Upper lobe of left lung (tissue), 6 donors: ENCODE measurements at regions not wholly inside any gene's neighbourhood (a gene's known extent, or its start where the extent isn't known, plus 50 kb on each side); places are given as distances from the start of the nearest gene placed in this dataset.
A peak's percentile ranks its signal among the peaks of the same experiment; 100 is the strongest.

Source experiments
- ATAC-seq, 2 donors: fragments of 200-7000 bp; cut with Tn5 transposase; one replicate each; pipeline ENCODE4 v1.9.1; 2022; ENCODE audit warnings: mild to moderate bottlenecking in 2 of 2, moderate library complexity in 2 of 2; ENCODE audit not compliant: low FRiP score in 2 of 2
- DNase-seq, 2 donors: peaks; one replicate each; pipeline ENCODE4 v3.0.0-alpha.2; 2019 to 2020
- H3K27ac ChIP-seq, 4 donors: fragments of 200-600 bp; sonication (generic); one replicate each; pipeline ENCODE4 v1.5.1; 2016 to 2019
- H3K27me3 ChIP-seq, 4 donors: fragments of 200-600 bp; sonication (generic); one replicate each; pipeline ENCODE4 v1.5.1; 2017 to 2019
- H3K36me3 ChIP-seq, 4 donors: fragments of 200-600 bp; sonication (generic); one replicate each; pipeline ENCODE4 v1.5.1; 2016 to 2019
- H3K4me1 ChIP-seq, 4 donors: fragments of 200-600 bp; sonication (generic); one replicate each; pipeline ENCODE4 v1.5.1; 2018 to 2019
- H3K4me3 ChIP-seq, 4 donors: fragments of 200-600 bp; sonication (generic); one replicate each; pipeline ENCODE4 v1.5.1; 2017 to 2019; ENCODE audit warnings: mild to moderate bottlenecking in 2 of 4, moderate library complexity in 1 of 4
- H3K9me3 ChIP-seq, 4 donors: fragments of 200-600 bp; sonication (generic); one replicate each; pipeline ENCODE4 v1.5.1; 2018 to 2019
- EP300 ChIP-seq, 4 donors: sonication (generic); formaldehyde crosslinking; IDR thresholded peaks; one replicate each; pipeline ENCODE4 v1.5.1; 2017; ENCODE audit warnings: antibody characterized with exemption in 4 of 4, control low read depth in 2 of 4
- POLR2A ChIP-seq, 4 donors: fragments of 450-650 bp; IDR thresholded peaks; one replicate each; pipeline ENCODE4 v1.5.1; 2016 to 2017; ENCODE audit warnings: antibody characterized with exemption in 4 of 4, mild to moderate bottlenecking in 2 of 4
- POLR2AphosphoS5 ChIP-seq, 2 donors: sonication (generic); formaldehyde crosslinking; IDR thresholded peaks; one replicate each; pipeline ENCODE4 v1.5.1; 2017; ENCODE audit warnings: antibody characterized with exemption in 2 of 2
- WGBS, 2 donors: methylation state at CpG; one replicate each; pipeline ENCODE4 v1.1.5; 2017 to 2018; 5-methylcytosine and 5-hydroxymethylcytosine counted together
- TF ChIP-seq, protein P1 (sequence below), 6 experiments: fragments of 450-650 bp in 4 of 6; fragments of 200-600 bp in 2 of 6; sonication (generic) in 2 of 6; IDR thresholded peaks; one replicate each; pipeline ENCODE4 v1.5.1; 2016 to 2019; ENCODE audit warnings: antibody characterized with exemption in 6 of 6
- donor health status: DM: no; HTN: no; CAD: no; lungs with moderate emphysema.
- donor health status: DM: no; HTN: yes; CAD: no; lungs with severe emphysema.

- ATAC-seq: no peak
- Histone ChIP-seq H3K9me3 (no peaks in the 10 kb centered on the region), H3K4me3 (no peak overlapping the region), H3K27ac (no peak overlapping the region), H3K36me3 (no peaks in the 10 kb centered on the region), H3K27me3 (no peaks in the 10 kb centered on the region), H3K4me1 (no peaks in the 10 kb centered on the region)
- whole genome bisulfite sequencing, 2 donors: 84 to 88% methylated on average over 9 of the region's 9 CpGs
- peak in 1 of 2 donors; percentile 8 for DNase-seq
- TF ChIP-seq, protein P1, sequence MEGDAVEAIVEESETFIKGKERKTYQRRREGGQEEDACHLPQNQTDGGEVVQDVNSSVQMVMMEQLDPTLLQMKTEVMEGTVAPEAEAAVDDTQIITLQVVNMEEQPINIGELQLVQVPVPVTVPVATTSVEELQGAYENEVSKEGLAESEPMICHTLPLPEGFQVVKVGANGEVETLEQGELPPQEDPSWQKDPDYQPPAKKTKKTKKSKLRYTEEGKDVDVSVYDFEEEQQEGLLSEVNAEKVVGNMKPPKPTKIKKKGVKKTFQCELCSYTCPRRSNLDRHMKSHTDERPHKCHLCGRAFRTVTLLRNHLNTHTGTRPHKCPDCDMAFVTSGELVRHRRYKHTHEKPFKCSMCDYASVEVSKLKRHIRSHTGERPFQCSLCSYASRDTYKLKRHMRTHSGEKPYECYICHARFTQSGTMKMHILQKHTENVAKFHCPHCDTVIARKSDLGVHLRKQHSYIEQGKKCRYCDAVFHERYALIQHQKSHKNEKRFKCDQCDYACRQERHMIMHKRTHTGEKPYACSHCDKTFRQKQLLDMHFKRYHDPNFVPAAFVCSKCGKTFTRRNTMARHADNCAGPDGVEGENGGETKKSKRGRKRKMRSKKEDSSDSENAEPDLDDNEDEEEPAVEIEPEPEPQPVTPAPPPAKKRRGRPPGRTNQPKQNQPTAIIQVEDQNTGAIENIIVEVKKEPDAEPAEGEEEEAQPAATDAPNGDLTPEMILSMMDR (IDR thresholded peaks at IDR 0.05): no peak
- TF ChIP-seq POLR2AphosphoS5 (IDR thresholded peaks at IDR 0.05): no peak
- no peak for TF ChIP-seq EP300 (IDR thresholded peaks at IDR 0.05)
- no peak for TF ChIP-seq POLR2A (IDR thresholded peaks at IDR 0.05)
These were observed 86.4 kb downstream of the SOX1 start for GRCh38 chr13:112153364-112153763.

DNA sequence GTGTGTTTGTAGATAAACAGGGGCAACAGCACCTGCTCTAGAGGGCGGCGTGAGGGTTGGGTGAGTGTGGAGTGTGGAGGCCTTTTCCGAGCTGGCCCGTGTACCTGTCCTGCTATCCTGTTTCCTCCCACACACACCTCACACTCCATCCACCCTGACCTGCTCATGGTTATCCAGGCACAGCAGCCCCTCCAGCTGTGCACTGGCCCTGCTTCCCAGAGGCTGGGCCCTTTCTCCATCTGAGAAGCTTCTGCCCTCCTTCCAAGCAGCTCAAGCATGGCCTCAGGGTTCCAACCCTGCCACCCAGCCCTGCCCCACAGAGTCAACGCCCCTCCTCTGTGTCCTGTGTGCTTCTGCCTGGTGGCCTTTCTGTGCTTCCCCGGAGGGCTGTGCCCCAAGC, 86.9 kb downstream of the SOX1 start:
- no peak overlapping the region for H3K27ac ChIP-seq
- DNase-seq (peak in 1 of 2 donors; percentile 12), ATAC-seq (no peak)
- H3K27me3 ChIP-seq: no peaks in the 10 kb centered on the region
- TF ChIP-seq EP300 (IDR thresholded peaks at IDR 0.05) (no peak), POLR2AphosphoS5 (IDR thresholded peaks at IDR 0.05) (no peak), POLR2A (IDR thresholded peaks at IDR 0.05) (no peak)
- TF ChIP-seq, protein P1 (IDR thresholded peaks at IDR 0.05): no peak
- H3K4me3 ChIP-seq: no peak overlapping the region
- H3K4me1 ChIP-seq: no peaks in the 10 kb centered on the region
- WGBS, 2 donors: 83 to 90% methylated on average over 6 of the region's 6 CpGs
- H3K9me3 ChIP-seq: no peaks in the 10 kb centered on the region
- no peaks in the 10 kb centered on the region for H3K36me3 ChIP-seq

- H3K27ac ChIP-seq: no peak overlapping the region
- no peaks in the 10 kb centered on the region for H3K9me3 ChIP-seq
- TF ChIP-seq EP300 (IDR thresholded peaks at IDR 0.05) (no peak), POLR2AphosphoS5 (IDR thresholded peaks at IDR 0.05) (no peak), POLR2A (IDR thresholded peaks at IDR 0.05) (no peak)
- TF ChIP-seq, protein P1 (IDR thresholded peaks at IDR 0.05): no peak
- WGBS, 2 donors: 65 to 84% methylated on average over 5 to 14 of the region's 14 CpGs
- DNase-seq (peak; percentile 15 to 71), ATAC-seq (no peak)
- H3K4me1 ChIP-seq: no peaks in the 10 kb centered on the region
- no peak overlapping the region for H3K4me3 ChIP-seq
- no peaks in the 10 kb centered on the region for H3K36me3 ChIP-seq
- no peaks in the 10 kb centered on the region for H3K27me3 ChIP-seq
These were observed 87.5 kb downstream of the SOX1 start for GRCh38 chr13:112154301-112155060.

DNA sequence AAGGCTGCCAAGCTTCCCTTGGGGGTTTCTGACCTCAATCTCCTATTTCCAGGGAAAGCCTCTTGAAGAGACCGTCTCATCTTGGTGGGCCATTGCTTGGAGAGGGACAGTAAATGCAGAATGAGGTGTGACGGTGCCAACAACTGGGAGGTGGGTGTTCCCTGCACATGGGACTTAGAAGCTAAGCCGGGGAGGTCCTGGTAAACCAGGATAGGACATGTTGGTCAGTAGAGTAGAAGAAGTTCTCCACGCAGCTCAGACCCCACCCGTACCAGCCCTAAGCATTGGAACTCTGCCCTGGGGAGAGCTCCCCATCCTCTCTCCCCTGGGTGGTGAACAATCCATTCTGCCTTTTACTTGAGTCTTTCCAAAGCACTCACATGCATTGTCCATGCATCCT, 92.0 kb downstream of the SOX1 start:
- 86 to 92% methylated on average over 5 of the region's 5 CpGs for WGBS, 2 donors
- TF ChIP-seq, protein P1 (IDR thresholded peaks at IDR 0.05): no peak
- no peak for TF ChIP-seq POLR2AphosphoS5 (IDR thresholded peaks at IDR 0.05)
- no peak for TF ChIP-seq POLR2A (IDR thresholded peaks at IDR 0.05)
- no peak overlapping the region for H3K4me3 ChIP-seq
- no peaks in the 10 kb centered on the region for H3K36me3 ChIP-seq
- no peaks in the 10 kb centered on the region for H3K27me3 ChIP-seq
- no peaks in the 10 kb centered on the region for H3K4me1 ChIP-seq
- H3K27ac ChIP-seq: no peak overlapping the region
- DNase-seq (no peak), ATAC-seq (no peak)
- no peaks in the 10 kb centered on the region for H3K9me3 ChIP-seq
